ENCODE measurements at regions not wholly inside any gene's neighbourhood (a gene's known extent, or its start where the extent isn't known, plus 50 kb on each side); places are given as distances from the start of the nearest gene placed in this dataset.

- TF ChIP-seq CTCF (conservative IDR thresholded peaks at IDR 0.05; ENCODE audit: low read depth, low read length), result no peak
- TF ChIP-seq EZH2 (IDR thresholded peaks at IDR 0.05; ENCODE audit: low read length, unreplicated experiment), result no peak
- TF ChIP-seq EZH2phosphoT487 (IDR thresholded peaks at IDR 0.05; ENCODE audit: borderline replicate concordance, low read length), result no peak
These were observed 709.4 kb downstream of the ARAP2 start for GRCh38 chr4:35534962-35535361.
